T-cell (primary cell): ENCODE measurements at regions not wholly inside any gene's neighbourhood (a gene's known extent, or its start where the extent isn't known, plus 50 kb on each side); places are given as distances from the start of the nearest gene placed in this dataset.

Source experiments
- ATAC-seq, 4 experiments: fragments of 200-7000 bp in 3 of 4; fragments of 150-1000 bp in 1 of 4; cut with Tn5 transposase; replicated peaks in 1 of 4; 1 replicate in 3 of 4; 2 replicates in 1 of 4; pipeline ENCODE4 v1.10.0; 2021; ENCODE audit warnings: moderate library complexity in 3 of 4, mild to moderate bottlenecking in 2 of 4, moderate number of reproducible peaks in 1 of 4
- CTCF ChIA-PET, 2 donors: fragments of 300-600 bp; sonication (Branson Sonifier 250); formaldehyde crosslinking; loops; one replicate each; lab custom pipeline; 2022; ENCODE audit warnings: antibody characterized with exemption in 2 of 2; lab: Charles Lee
- POLR2A ChIA-PET, 2 donors: fragments of 300-600 bp; sonication (Branson Sonifier 250); formaldehyde crosslinking; loops; one replicate each; lab custom pipeline; 2022; ENCODE audit warnings: antibody characterized with exemption in 2 of 2; lab: Charles Lee
- DNase-seq, 35 experiments: peaks; one replicate each; pipeline versions ENCODE4 v3.0.0 to v3.0.0-alpha.2; 2013 to 2023
- H3K27ac ChIP-seq: one replicate; pipeline ENCODE4 v1.5.1; 2013; ENCODE audit warnings: low read length
- H3K27me3 ChIP-seq, 2 experiments: replicated peaks in 1 of 2; 1 replicate in 1 of 2; 2 replicates in 1 of 2; pipeline versions ENCODE4 v1.6.1 to v1.7.0; 2013; ENCODE audit warnings: low read length in 1 of 2, mixed read lengths in 1 of 2; ENCODE audit not compliant: control insufficient read depth in 2 of 2, insufficient read depth in 2 of 2; ENCODE audit errors: extremely low read depth in 1 of 2
- H3K36me3 ChIP-seq, 2 donors: 1 replicate in 1 of 2; 2 replicates in 1 of 2; pipeline versions ENCODE4 v1.6.1 to v1.7.0; 2013; ENCODE audit warnings: low read length in 1 of 2; ENCODE audit not compliant: control insufficient read depth in 2 of 2, insufficient read depth in 1 of 2; ENCODE audit errors: extremely low read depth in 1 of 2
- H3K4me1 ChIP-seq, 2 experiments: 1 replicate in 1 of 2; 2 replicates in 1 of 2; pipeline versions ENCODE4 v1.6.1 to v1.7.0; 2013; ENCODE audit warnings: low read length in 2 of 2, mixed read lengths in 1 of 2; ENCODE audit not compliant: insufficient read depth in 2 of 2, control insufficient read depth in 1 of 2; ENCODE audit errors: extremely low read depth in 1 of 2
- H3K4me3 ChIP-seq, 2 donors: 1 replicate in 1 of 2; 2 replicates in 1 of 2; pipeline versions ENCODE4 v1.5.1 to v1.7.0; 2013; ENCODE audit warnings: mild to moderate bottlenecking in 2 of 2, low read length in 1 of 2, moderate library complexity in 1 of 2; ENCODE audit not compliant: control insufficient read depth in 1 of 2; ENCODE audit errors: extremely low read depth in 1 of 2
- H3K9me3 ChIP-seq: 2 replicates; pipeline ENCODE4 v1.7.0; 2013
- H3K27ac Mint-ChIP-seq, 2 donors: one replicate each; pipeline ENCODE4 v1.8.0; 2020 to 2021; ENCODE audit warnings: mild to moderate bottlenecking in 2 of 2, mixed read lengths in 2 of 2
- H3K27me3 Mint-ChIP-seq, 2 donors: one replicate each; pipeline ENCODE4 v1.8.0; 2021 to 2022; ENCODE audit warnings: mixed read lengths in 2 of 2
- H3K36me3 Mint-ChIP-seq: one replicate; pipeline ENCODE4 v1.8.0; 2021; ENCODE audit warnings: mixed read lengths
- H3K4me1 Mint-ChIP-seq, 3 donors: one replicate each; pipeline ENCODE4 v1.8.0; 2020 to 2022; ENCODE audit warnings: mixed read lengths in 3 of 3, mild to moderate bottlenecking in 1 of 3
- H3K4me3 Mint-ChIP-seq, 3 donors: one replicate each; pipeline ENCODE4 v1.8.0; 2020 to 2022; ENCODE audit warnings: mild to moderate bottlenecking in 3 of 3, mixed read lengths in 3 of 3, moderate library complexity in 3 of 3
- H3K9me3 Mint-ChIP-seq, 3 donors: one replicate each; pipeline ENCODE4 v1.8.0; 2020 to 2022; ENCODE audit warnings: mixed read lengths in 3 of 3
- WGBS: methylation state at CpG from one replicate; pipeline ENCODE4 v1.1.5; 2013; ENCODE audit warnings: missing lambda C conversion rate; ENCODE audit not compliant: insufficient coverage; 5-methylcytosine and 5-hydroxymethylcytosine counted together

GRCh38 chr2:154911729-154912128, 213.2 kb downstream of the KCNJ3 start:
- ATAC-seq: no peak
- Mint-ChIP-seq H3K27me3 (no peaks in the 10 kb centered on the region), H3K36me3 (no peaks in the 10 kb centered on the region), H3K4me3 (no peak overlapping the region), H3K4me1 (no peaks in the 10 kb centered on the region), H3K27ac (no peak overlapping the region), H3K9me3 (peaks cover 3 to 14% (median 5%) of the 10 kb centered on the region in 3 donors)
- H3K36me3 ChIP-seq: no peaks in the 10 kb centered on the region
- no peak overlapping the region for H3K27ac ChIP-seq
- H3K4me3 ChIP-seq: no peak overlapping the region
- H3K4me1 ChIP-seq: no peaks in the 10 kb centered on the region
- no peaks in the 10 kb centered on the region for H3K27me3 ChIP-seq
- ChIA-PET CTCF (no interaction called here), POLR2A (no interaction called here)
- H3K9me3 ChIP-seq: no peaks in the 10 kb centered on the region
- DNase-seq: no peak

GRCh38 chr2:154910701-154911100, 212.2 kb downstream of the KCNJ3 start:
- Histone ChIP-seq H3K9me3 (no peaks in the 10 kb centered on the region), H3K36me3 (no peaks in the 10 kb centered on the region), H3K4me1 (no peaks in the 10 kb centered on the region), H3K27me3 (no peaks in the 10 kb centered on the region), H3K27ac (no peak overlapping the region), H3K4me3 (no peak overlapping the region)
- no peaks in the 10 kb centered on the region for H3K27me3 Mint-ChIP-seq
- no peak for ATAC-seq
- no CpG with 5 or more reads among the region's 1 CpG for WGBS
- no peak overlapping the region for H3K27ac Mint-ChIP-seq
- peaks cover 3 to 15% (median 6%) of the 10 kb centered on the region in 3 donors for H3K9me3 Mint-ChIP-seq
- POLR2A ChIA-PET: no interaction called here
- H3K4me3 Mint-ChIP-seq: no peak overlapping the region
- no peaks in the 10 kb centered on the region for H3K36me3 Mint-ChIP-seq
- no peak for DNase-seq
- H3K4me1 Mint-ChIP-seq: no peaks in the 10 kb centered on the region
- CTCF ChIA-PET: no interaction called here

GRCh38 chr2:154908327-154908726, 209.8 kb downstream of the KCNJ3 start:
- no peak for DNase-seq
- no peaks in the 10 kb centered on the region for H3K36me3 Mint-ChIP-seq
- H3K36me3 ChIP-seq: no peaks in the 10 kb centered on the region
- no peak overlapping the region for H3K4me3 Mint-ChIP-seq
- ATAC-seq: no peak
- CTCF ChIA-PET: no interaction called here
- H3K27me3 ChIP-seq: no peaks in the 10 kb centered on the region
- H3K9me3 ChIP-seq: no peaks in the 10 kb centered on the region
- 92% methylated on average over 4 of the region's 4 CpGs for WGBS
- H3K4me3 ChIP-seq: no peak overlapping the region
- no peaks in the 10 kb centered on the region for H3K4me1 ChIP-seq
- H3K27ac ChIP-seq: no peak overlapping the region
- no peaks in the 10 kb centered on the region for H3K4me1 Mint-ChIP-seq
- no peaks in the 10 kb centered on the region for H3K27me3 Mint-ChIP-seq
- peaks cover 6 to 21% (median 8%) of the 10 kb centered on the region in 3 donors for H3K9me3 Mint-ChIP-seq
- no peak overlapping the region for H3K27ac Mint-ChIP-seq
- POLR2A ChIA-PET: no interaction called here
